Heart right ventricle (tissue), 16 donors: ENCODE measurements at regions not wholly inside any gene's neighbourhood (a gene's known extent, or its start where the extent isn't known, plus 50 kb on each side); places are given as distances from the start of the nearest gene placed in this dataset.

Source experiments
- ATAC-seq, 8 donors: fragments of 200-7000 bp; cut with Tn5 transposase; one replicate each; pipeline ENCODE4 v1.9.1; 2020; ENCODE audit warnings: mild to moderate bottlenecking in 8 of 8, moderate library complexity in 8 of 8, moderate number of reproducible peaks in 1 of 8
- DNase-seq, 2 donors: peaks; one replicate each; pipeline ENCODE4 v3.0.0-alpha.2; 2020
- H3K27ac ChIP-seq, 10 donors: fragments of 200-600 bp; sonication (generic) in 2 of 10; one replicate each; pipeline versions ENCODE4 v1.5.0 to v1.8.0; 2020 to 2022; ENCODE audit warnings: mild to moderate bottlenecking in 3 of 10
- H3K27me3 ChIP-seq, 7 donors: fragments of 200-600 bp; one replicate each; pipeline ENCODE4 v1.8.0; 2021 to 2022; ENCODE audit warnings: mild to moderate bottlenecking in 2 of 7
- H3K36me3 ChIP-seq, 9 donors: fragments of 200-600 bp; sonication (generic) in 1 of 9; one replicate each; pipeline versions ENCODE4 v1.5.0 to v1.8.0; 2020 to 2022; ENCODE audit warnings: mild to moderate bottlenecking in 2 of 9
- H3K4me1 ChIP-seq, 9 donors: fragments of 200-600 bp; sonication (generic) in 1 of 9; one replicate each; pipeline versions ENCODE4 v1.5.0 to v1.8.0; 2020 to 2022; ENCODE audit warnings: mild to moderate bottlenecking in 4 of 9
- H3K4me3 ChIP-seq, 10 donors: fragments of 200-600 bp; sonication (generic) in 2 of 10; one replicate each; pipeline versions ENCODE4 v1.5.0 to v1.8.0; 2020 to 2022; ENCODE audit warnings: mild to moderate bottlenecking in 7 of 10, moderate library complexity in 2 of 10
- H3K9me3 ChIP-seq, 11 donors: fragments of 200-600 bp in 10 of 11; sonication (generic) in 2 of 11; one replicate each; pipeline versions ENCODE4 v1.5.0 to v1.8.0; 2013 to 2022; ENCODE audit warnings: mild to moderate bottlenecking in 2 of 11, control low read depth in 1 of 11, moderate library complexity in 1 of 11
- WGBS, 2 donors: extraction: QIAGEN DNeasy Blood & Tissue Kit; methylation state at CpG; one replicate each; pipeline ENCODE4 v1.1.7; 2013; ENCODE audit warnings: inconsistent platforms in 1 of 2; 5-methylcytosine and 5-hydroxymethylcytosine counted together
- intact Hi-C, 10 donors: fragments of 100-400 bp; cut with DNase I; formaldehyde crosslinking; loops; one replicate each; pipeline versions ENCODE4 v1.11.1 to v1.14.2; 2022
- TF ChIP-seq, protein P1 (sequence below), 9 donors: fragments of 200-600 bp; sonication (generic) in 2 of 9; IDR thresholded peaks; one replicate each; pipeline versions ENCODE4 v1.5.0 to v1.8.0; 2021 to 2022; ENCODE audit warnings: antibody characterized with exemption in 9 of 9, mild to moderate bottlenecking in 5 of 9, moderate library complexity in 1 of 9
- donor health status: Arrhythmogenic right ventricular cardiomyopathy.
- donor health status: ischemic (EF 13 %, LVEDD 7.1; RV severe dilation, severe dysfunction).
- donor health status: healthy with polysubstance abuse.
- donor health status: DM: no; HTN: yes; CAD: no.
- donor health status: DM: no; HTN: no; CAD: no.
- donor health status: ischemic (EF 25% LVEDD 6.9; RV normal size, moderate dysfunction).
- donor health status: ischemic (EF 25% LVEDD 5.7; RV mildly dilated, moderate dysfunction).
- donor health status: healthy.
- donor health status: DM: yes; HTN: yes; CAD: no.
- donor health status: Ischemic cardiomyopathy.
- donor health status: ischemic (EF 35%, LVEDD 5.7; RV mildly dilated, moderate dysfunction).
- donor health status: nonischemic (EF 11% LVEDD 7.7; RV severe dilation, severe dysfunction).
- donor health status: DM: yes; HTN: yes; CAD: no.
- donor health status: PGD.
- donor health status: ischemic (EF 29% LVEDD 5.4; RV normal size, mild dysfunction).
- donor health status: nonischemic (EF 23%, LVEDD 6.1; RV moderate dilation, normal function).

DNA sequence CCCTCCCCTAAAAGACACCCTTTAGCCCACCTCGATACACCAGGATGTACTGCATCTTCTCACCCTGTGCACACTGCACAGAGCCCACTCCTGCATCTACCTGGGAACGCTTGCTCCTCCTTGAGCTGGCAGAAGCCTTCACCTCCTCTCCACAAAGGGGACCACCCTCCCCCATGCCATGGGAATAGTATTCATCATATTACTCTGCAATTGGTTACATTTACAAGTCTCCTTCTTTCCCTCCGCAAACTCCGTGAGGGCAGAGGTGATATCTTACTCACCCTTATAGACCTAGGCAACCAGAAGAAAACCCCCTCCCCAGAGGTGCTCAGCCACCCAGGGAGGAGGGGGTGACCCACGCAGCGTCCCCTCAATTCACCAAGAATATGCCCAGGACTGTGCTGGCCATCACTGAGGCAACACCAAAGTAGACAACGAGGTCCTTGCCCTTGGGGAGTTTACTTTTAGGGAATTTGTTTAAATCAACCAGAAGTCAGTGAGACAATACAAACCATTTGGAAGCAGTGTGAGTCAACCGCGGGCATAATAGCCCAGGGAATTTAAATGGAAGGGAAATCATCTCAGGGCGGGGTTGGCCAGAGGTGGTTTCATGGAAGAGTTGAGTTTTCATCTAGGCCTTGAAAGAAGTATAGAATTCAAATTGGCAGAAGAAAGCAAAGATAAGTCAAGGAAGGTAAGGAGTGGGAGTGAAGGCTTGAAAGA lies 214.5 kb downstream of the BARX2 start:
- 77 to 80% methylated on average over 10 of the region's 10 CpGs for WGBS, 2 donors
- TF ChIP-seq, protein P1, sequence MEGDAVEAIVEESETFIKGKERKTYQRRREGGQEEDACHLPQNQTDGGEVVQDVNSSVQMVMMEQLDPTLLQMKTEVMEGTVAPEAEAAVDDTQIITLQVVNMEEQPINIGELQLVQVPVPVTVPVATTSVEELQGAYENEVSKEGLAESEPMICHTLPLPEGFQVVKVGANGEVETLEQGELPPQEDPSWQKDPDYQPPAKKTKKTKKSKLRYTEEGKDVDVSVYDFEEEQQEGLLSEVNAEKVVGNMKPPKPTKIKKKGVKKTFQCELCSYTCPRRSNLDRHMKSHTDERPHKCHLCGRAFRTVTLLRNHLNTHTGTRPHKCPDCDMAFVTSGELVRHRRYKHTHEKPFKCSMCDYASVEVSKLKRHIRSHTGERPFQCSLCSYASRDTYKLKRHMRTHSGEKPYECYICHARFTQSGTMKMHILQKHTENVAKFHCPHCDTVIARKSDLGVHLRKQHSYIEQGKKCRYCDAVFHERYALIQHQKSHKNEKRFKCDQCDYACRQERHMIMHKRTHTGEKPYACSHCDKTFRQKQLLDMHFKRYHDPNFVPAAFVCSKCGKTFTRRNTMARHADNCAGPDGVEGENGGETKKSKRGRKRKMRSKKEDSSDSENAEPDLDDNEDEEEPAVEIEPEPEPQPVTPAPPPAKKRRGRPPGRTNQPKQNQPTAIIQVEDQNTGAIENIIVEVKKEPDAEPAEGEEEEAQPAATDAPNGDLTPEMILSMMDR (IDR thresholded peaks at IDR 0.05), result no peak
- ATAC-seq (no peak), DNase-seq (no peak)
- no peak overlapping the region for H3K4me3 ChIP-seq
- no peaks in the 10 kb centered on the region for H3K9me3 ChIP-seq
- intact Hi-C loops, result no loop called here
- no peak overlapping the region for H3K27ac ChIP-seq
- peaks cover 0 to 11% (median 4%) of the 10 kb centered on the region in 7 donors for H3K27me3 ChIP-seq
- H3K4me1 ChIP-seq, result no peaks in the 10 kb centered on the region
- no peaks in the 10 kb centered on the region for H3K36me3 ChIP-seq

DNA sequence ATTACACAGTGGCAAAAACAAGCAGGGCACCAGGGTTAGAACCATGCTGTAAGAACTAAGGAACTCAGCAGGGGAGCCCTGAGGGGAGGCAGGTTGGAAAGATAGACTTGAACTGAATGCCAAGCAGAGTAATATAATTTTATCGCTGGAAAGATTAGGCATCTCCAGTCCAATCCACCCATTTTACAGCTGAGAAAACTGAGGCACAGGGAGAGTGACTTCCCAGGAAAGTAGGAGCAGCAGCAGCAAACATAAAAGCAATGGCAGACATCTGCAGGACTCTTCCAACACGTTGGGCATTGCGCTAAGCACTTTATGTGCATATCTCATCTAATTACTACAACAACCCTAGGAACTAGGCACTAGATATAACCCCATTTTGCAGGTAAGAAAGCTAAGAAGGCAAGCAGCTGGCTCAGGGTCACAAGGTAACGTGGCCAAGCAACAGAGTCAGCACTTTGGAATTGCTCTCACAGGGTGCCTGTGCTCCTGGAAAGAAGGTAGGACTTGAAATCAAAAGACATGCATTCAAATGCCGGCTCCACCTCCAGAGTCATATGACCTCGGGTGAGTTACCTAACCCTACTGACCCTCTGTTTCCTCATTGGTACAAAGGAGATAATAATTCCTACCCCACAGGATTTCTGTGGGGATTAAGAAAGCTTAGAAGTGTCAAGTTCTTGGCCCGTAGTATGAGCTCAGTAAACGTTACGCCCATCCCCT lies 215.3 kb downstream of the BARX2 start:
- TF ChIP-seq, protein P1 (IDR thresholded peaks at IDR 0.05), result no peak
- Histone ChIP-seq H3K27me3 (peaks cover 0 to 18% (median 4%) of the 10 kb centered on the region in 7 donors), H3K4me1 (no peaks in the 10 kb centered on the region), H3K9me3 (no peaks in the 10 kb centered on the region), H3K4me3 (no peak overlapping the region), H3K27ac (no peak overlapping the region), H3K36me3 (no peaks in the 10 kb centered on the region)
- intact Hi-C loops, result no loop called here
- ATAC-seq (no peak), DNase-seq (no peak)
- WGBS, 2 donors, result 79 to 81% methylated on average over 9 of the region's 9 CpGs

GRCh38 chr11:129591527-129591926 lies 215.9 kb downstream of the BARX2 start:
- WGBS, 2 donors, result 74 to 82% methylated on average over 2 of the region's 2 CpGs
- H3K4me1 ChIP-seq, result no peaks in the 10 kb centered on the region
- no peaks in the 10 kb centered on the region for H3K36me3 ChIP-seq
- DNase-seq (no peak), ATAC-seq (no peak)
- intact Hi-C loops, result no loop called here
- no peaks in the 10 kb centered on the region for H3K9me3 ChIP-seq
- no peak overlapping the region for H3K27ac ChIP-seq
- H3K4me3 ChIP-seq, result no peak overlapping the region
- peaks cover 0 to 23% (median 8%) of the 10 kb centered on the region in 7 donors for H3K27me3 ChIP-seq
- TF ChIP-seq, protein P1 (IDR thresholded peaks at IDR 0.05), result no peak

- WGBS, 2 donors, result 78 to 86% methylated on average over 8 of the region's 8 CpGs
Observed at GRCh38 chr11:129592191-129592590, 216.5 kb downstream of the BARX2 start.

More at GRCh38 chr11:129592191-129592590, 216.5 kb downstream of the BARX2 start:
- Histone ChIP-seq H3K9me3 (no peaks in the 10 kb centered on the region), H3K4me1 (no peaks in the 10 kb centered on the region), H3K27me3 (peaks cover 0 to 23% (median 8%) of the 10 kb centered on the region in 7 donors), H3K4me3 (no peak overlapping the region), H3K36me3 (no peaks in the 10 kb centered on the region), H3K27ac (no peak overlapping the region)
- intact Hi-C loops, result no loop called here
- no peak for ATAC-seq
- no peak for DNase-seq
- TF ChIP-seq, protein P1 (IDR thresholded peaks at IDR 0.05), result no peak
